Activated CD8-positive, alpha-beta memory T cell treated with anti-CD3 and anti-CD28 coated beads for 24 hours (primary cell): ENCODE measurements at regions not wholly inside any gene's neighbourhood (a gene's known extent, or its start where the extent isn't known, plus 50 kb on each side); places are given as distances from the start of the nearest gene placed in this dataset.
"Not testable (repeated sequence)": the region's sequence is repeated elsewhere in the genome, so short reads cannot be mapped to it uniquely, and the experiment has no call there.

Experiments used
- DNase-seq: peaks from one replicate; pipeline ENCODE4 v3.0.0-alpha.2; 2020

DNA sequence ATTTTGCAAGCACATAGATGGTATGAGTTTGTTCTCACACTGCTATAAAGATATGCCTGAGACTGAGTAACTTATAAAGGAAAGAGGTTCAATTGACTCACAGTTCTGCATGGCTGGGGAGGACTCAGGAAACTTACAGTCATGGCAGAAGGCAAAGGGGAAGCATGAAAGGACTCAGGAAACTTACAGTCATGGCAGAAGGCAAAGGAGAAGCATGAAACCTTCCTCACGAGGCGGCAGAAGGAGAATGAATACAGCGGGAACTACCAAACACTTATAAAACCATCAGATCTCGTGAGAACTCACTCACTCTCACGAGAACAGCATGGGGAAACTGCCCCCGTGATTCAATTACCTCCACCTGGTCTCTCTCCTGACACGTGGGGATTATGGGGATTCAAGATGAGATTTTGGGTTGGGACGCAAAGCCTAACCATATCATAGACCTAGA is 101.9 kb upstream of the NCOR2 start:
- DNase-seq, result not testable (repeated sequence)

DNA sequence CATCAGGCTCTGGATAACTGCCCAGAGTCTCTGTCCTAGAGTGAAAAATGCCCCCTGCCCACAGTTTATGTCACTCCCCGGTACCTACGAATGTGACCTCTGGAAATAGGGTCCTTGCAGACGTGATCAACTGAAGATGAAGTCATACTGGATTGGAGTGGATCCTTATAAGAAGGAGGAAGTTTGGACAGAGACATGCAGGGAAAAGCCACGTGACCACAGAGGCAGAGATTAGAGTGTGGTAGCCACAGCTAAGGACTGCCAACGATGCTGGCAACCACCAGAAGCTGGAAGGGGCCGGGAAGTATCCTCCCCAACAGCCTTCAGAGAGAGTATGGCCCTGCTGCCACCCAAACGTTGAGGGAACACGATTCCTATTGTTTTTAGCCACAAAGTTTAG is 101.2 kb upstream of the NCOR2 start:
- no peak for DNase-seq

- DNase-seq, result no peak
These were observed 100.3 kb upstream of the NCOR2 start for GRCh38 chr12:124667506-124668326.

- DNase-seq, result no peak
These were observed 99.4 kb upstream of the NCOR2 start for GRCh38 chr12:124666722-124667259.

DNA sequence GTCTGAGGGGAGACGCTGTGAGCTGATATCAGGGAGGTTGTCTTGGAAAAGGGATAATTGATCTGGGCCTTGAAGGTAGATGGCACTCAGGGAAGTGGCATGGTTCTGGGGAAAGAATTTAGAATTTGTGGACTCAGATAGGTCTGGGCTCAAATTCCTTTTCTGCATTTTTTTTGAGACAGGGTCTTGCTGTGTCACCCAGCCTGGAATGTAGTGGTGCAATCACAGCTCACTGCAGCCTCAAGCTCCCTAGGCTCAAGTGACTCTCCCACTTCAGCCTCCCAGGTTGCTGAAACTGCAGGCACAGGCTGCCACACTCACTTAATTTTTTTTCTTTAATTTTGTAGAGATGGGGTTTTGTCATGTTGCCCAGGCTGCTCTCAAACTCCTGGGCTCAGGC is 98.1 kb upstream of the NCOR2 start:
- DNase-seq, result no peak

- no peak for DNase-seq
These were observed 97.1 kb upstream of the NCOR2 start for GRCh38 chr12:124664395-124665111.

DNA sequence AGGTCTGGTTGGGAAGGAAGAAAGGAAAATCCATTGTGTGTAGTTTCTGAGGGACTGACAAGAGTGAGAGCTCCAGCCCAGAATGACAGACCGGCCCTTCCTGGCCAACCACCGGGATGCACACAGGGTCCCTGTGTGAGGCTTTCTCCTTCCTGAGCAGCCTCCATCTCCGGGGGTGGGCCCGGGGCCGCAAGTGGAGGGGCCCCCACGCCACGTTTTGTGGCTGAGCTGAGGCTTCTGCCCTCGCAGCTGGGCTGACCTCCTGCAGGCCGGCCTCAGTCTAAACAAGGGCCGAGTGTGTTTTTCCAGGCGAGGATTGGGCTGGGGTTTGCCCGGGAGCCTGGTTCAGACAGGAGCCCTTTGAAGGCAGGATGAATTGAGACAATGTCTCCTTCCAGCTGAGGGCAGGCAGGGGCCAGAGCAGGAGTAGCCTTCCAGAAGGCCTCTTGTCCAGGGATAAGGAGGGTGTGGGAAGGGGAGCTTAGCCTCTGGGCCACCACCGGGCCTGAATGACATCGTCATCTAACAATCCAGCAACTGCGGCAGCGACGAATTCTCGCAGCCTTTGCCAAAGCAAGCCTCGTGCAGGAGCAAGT is 96.5 kb upstream of the NCOR2 start:
- DNase-seq, result no peak

- no peak for DNase-seq
These were observed 95.8 kb upstream of the NCOR2 start for GRCh38 chr12:124663206-124663605.

DNA sequence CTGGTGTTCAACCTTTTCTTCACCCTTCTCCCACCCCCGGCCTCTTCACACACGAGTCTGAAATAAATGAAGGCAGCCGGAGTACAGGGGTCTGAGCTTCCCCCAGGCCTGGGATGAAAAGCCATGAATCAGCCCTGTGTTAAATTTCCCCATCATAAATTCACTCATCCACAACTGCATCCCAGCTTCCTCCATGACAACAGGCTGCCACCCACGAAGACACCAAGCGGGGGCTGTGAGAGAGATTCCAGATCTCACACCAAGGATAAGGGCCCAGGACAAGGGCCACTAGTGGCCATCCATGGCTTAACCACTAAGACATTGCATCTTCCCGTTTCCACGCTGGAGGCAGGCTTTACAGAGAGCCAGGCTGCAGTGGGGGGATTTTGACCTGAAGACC is 93.9 kb upstream of the NCOR2 start:
- no peak for DNase-seq

- no peak for DNase-seq
These were observed 93.4 kb upstream of the NCOR2 start for GRCh38 chr12:124660851-124661250.

- no peak for DNase-seq
These were observed 91.5 kb upstream of the NCOR2 start for GRCh38 chr12:124658806-124659402.

DNA sequence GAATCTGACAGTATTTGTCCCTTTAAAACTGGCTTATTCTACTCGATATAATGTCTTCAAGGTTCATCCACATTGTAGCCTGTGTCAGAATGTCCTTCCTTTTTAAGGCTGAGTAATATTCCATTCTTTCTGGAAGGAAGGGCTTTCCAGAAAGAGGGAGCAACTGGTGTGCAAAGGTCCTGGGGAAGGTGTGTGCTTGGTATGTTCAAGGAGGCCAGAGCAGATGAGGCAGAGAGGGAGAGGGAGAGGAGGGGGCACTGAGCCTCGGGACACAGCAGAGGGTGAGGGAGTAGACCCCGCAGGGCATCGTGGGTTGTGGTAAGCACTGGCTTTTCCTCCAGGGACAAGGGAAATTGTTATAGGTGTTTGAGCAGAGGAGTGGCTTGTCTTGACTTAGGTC is 90.9 kb upstream of the NCOR2 start:
- no peak for DNase-seq

DNA sequence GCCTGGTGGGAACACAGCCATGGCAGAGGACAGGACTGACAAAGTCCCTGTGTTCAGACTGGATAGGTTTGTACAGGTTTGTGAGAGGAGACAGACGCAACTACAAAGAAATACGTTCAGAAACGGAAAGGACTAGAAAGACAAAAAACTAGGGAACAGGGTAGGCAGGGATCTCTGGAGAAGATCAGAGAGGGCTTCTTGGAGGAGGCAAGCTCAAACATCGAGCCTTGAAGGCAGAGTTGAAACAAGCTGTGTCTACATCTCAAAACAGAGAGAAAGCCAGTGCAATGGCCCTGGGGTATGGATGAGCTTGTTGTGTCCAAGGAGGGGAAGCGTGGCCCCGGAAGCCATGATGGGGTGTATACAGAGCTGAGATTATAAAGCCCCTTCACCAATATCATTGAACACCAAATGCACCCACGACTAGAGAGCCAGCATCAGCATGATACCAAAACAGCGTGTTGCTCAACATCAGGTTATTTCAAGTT is 89.6 kb upstream of the NCOR2 start:
- no peak for DNase-seq

DNA sequence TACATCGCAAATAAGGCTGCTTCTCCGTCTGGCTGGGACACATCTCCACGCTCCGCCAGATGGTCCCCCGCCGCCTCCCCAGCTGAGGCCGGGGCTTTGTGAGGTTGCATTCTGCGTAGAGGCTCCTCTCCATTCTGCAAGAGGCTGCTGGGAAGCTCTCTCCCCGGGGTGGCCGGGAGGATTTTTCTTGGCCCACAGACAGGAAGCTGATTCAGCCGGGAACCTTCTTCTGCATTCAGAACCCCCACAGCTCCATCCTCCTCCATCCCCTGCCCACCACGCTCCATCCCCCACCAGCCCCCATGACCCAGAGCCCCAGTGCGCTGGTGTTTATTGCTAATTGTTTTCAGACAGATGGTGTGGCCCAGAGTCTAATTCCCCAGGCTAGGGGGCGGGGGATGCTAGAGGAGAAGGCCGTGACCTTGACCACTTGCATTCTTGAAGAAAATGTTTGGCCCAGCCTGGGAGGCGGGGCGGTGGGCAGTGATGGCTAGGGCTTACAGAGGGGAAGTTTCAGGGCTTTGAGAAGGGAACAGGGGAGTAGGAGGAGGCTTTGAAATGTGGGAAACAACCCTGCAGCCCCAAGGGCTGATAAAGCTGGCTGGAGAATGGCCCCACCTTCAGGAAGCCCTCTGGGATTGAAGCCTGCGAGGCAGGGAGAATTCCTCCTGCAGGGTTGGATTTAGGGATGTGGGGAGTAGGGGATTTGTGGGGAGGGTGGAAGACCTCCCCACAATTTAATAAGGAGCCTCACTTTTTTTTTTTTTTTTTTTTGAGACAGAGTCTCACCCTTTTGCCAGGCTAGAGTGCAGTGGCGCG is 88.5 kb upstream of the NCOR2 start:
- no peak for DNase-seq

DNA sequence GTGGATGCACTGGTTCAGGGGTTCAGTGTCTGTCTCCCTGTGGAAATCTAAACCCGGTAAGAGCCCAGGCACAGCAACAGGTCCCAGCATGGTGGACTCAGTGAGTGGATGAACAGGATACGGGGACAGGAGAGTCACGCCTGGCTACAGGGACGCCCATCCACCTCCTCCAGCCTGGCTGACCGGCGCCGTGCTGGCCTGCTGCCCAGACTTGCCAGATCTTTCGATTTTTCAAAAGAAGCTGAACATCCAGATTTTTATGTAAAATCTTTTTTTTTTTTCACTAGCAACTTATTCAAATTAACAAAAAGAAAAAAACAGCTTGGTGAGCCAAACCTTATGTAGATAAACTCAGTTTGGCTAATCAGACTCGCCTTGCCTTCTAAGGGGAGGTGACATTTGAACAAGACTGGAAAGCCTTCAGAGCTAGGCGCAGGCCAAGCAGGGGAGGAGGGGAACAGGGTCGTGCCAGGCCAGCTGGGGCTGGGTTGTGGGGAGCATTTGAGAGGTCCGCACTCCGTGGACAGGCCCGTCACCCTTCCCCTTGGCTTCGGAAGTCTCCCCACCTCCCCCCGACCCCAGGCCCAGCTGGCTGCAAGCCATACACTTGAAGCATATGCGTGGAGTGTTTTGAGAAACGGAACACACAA is 87.8 kb upstream of the NCOR2 start:
- no peak for DNase-seq

GRCh38 chr12:124654666-124655047 is 87.2 kb upstream of the NCOR2 start:
- no peak for DNase-seq

DNA sequence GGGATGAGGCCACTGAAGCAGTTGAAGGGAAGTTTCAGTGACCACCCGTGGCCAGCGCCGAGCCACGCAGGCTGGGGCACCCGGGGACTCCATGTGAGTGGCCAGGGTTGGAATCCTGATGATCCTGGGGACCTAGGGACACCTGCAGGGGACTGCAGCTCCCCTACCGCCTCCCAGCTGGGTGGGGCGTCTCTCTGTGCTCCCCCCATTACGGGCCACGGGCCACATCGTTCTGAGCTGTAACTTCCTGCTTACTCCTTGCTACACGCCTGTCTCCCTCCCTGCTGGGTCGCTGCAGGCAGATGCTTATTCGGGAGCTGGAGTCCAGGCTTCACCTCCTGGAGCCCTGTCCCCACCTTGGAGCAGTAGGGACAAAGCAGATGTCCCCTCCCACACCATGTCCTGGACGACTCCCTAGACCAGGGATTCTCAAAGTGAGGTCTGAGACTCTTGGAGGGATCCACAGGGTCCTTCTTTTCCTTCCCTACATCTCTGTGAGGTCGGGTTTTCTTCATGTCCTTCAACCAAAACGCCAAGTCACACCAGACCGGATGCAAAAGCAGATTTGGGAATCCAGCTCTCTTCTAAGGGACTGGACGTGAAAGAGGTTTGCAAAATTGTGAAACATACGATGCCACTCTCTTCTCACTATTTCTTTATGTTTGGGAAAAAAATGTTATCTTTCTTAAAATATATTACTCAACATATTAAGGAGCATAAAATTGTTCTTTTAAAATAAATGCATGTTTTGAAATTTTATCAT is 85.9 kb upstream of the NCOR2 start:
- no peak for DNase-seq

DNA sequence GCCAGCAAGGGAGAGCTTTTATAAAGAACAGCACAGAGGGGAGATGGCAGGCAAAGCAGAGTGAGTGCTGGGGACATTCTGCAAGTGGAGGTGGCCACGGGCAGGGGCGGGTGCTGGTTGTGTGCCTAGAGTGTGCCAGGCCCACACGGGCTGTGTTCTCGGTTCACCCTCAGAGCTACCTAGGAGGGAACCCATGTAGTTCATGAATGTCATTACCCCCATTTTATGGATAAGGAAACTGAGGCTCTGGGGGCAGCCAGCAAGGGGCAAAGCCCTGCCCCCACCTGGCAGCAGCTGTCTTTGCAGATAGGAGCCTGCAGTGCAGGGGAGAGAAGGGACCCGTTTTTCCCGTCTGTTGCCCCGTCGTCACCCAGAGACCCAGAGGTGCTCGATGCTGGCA is 85.2 kb upstream of the NCOR2 start:
- DNase-seq, result no peak

DNA sequence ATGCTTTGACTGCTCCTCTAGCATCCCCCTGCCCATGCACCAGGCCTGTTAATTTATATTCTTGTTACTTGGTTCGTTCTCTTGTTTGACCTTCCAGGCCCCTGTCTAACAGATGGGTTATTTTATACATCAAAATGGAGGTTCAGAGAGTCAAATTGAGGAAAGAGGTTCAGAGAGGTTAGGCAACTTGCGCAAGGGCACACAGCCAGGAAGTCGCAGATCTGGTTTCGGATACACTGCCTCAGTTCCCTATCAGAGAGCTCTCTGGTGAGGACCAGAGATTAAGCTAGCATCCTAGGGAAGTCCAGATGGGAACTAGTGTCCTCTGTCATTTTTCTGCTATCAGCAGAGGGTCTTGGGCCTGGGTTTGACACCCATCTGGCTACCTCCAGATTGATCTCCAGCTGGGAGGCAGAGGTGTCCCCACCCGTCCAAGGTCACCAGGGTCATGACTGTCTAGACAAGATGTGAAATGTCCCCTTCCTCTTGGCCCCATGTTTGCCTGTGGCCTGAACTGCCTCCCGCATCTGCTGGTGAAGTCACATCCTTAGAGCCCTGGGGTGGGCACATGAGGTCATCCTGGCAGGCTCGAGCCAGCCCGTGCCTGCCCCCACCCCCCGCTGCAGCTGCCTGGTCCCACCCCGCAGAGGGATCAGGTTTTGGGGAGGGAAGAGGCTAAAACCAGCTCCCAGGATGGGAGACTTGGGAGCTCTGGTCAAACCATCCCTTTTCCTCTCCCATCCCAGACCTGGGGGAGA is 84.3 kb upstream of the NCOR2 start:
- DNase-seq, result no peak

DNA sequence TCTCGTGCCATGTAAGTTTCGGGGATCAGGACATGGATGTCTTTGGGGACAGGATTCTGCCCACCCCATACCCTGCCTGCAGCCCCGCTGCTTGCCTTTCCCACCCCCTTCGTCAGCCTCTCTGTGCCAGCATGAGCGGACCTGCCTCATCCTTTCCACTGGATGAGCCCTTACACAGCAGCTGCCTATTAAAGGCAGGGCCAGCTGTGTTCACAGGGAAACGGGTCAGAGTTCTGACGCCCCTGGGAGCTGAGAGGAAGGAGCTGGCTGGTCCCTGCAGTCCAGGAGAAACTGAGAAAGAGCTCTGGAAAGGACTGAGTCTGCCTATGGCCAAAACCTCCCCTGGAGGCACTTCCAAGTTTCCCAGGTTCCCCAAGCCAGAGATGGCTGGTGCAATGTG is 83.5 kb upstream of the NCOR2 start:
- no peak for DNase-seq
